ENCODE measurements at regions not wholly inside any gene's neighbourhood (a gene's known extent, or its start where the extent isn't known, plus 50 kb on each side); places are given as distances from the start of the nearest gene placed in this dataset.
"Not testable (repeated sequence)": the region's sequence is repeated elsewhere in the genome, so short reads cannot be mapped to it uniquely, and the experiment has no call there.

DNA sequence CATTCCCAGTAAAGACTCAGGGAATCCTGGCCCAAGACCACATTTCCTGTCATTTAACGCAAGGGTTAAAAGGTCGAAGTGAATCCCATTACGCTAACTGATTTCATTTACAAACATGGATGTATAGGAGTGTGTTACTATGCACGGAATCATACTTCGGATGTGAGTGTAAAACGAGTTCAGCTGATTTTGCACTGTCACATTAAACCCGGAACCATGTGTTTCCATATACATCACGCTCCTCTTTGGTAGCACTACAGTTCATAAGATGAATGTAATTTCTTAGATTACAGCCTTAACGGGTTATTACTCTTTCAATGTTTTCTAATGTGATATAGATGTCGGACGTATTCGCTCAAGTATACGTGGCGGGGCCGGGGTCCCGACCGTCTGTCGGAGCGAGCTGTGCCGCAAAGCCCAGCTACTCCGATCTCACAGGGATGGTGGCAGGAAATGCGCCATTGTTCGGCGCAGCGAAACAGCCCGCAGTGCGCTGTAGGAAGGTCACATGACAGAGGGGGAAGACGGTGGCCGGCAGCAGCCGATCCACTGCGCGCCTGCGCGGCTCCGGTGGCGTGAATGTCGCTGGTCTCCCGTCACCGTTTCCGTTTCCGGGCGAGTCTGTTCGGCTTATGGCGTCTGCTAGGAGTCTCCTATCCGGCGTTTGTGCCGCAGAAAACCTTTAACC is 97.3 kb downstream of the NPAP1 start:
- peaks cover 3% of the 10 kb centered on the region for H3K4me1 Mint-ChIP-seq (ENCODE audit: low read depth)
- peak; percentile 85 to 91 for ATAC-seq
- DNase-seq = peak; percentile 11
- H3K4me3 Mint-ChIP-seq = peak overlapping the region; percentile 81
- H3K36me3 Mint-ChIP-seq (ENCODE audit: insufficient read depth) = no peaks in the 10 kb centered on the region
- peaks cover 4% of the 10 kb centered on the region for H3K27me3 Mint-ChIP-seq (ENCODE audit: low read depth)
- peaks cover 35% of the 10 kb centered on the region for H3K9me3 Mint-ChIP-seq

- Mint-ChIP-seq H3K27me3 (ENCODE audit: low read depth) (peaks cover 2% of the 10 kb centered on the region), H3K4me3 (no peak overlapping the region), H3K9me3 (peaks cover 30% of the 10 kb centered on the region), H3K4me1 (ENCODE audit: low read depth) (peaks cover 3% of the 10 kb centered on the region), H3K36me3 (ENCODE audit: insufficient read depth) (no peaks in the 10 kb centered on the region)
- DNase-seq (no peak), ATAC-seq (no peak)
Measured at GRCh38 chr15:24777307-24777706, 101.7 kb downstream of the NPAP1 start.

DNA sequence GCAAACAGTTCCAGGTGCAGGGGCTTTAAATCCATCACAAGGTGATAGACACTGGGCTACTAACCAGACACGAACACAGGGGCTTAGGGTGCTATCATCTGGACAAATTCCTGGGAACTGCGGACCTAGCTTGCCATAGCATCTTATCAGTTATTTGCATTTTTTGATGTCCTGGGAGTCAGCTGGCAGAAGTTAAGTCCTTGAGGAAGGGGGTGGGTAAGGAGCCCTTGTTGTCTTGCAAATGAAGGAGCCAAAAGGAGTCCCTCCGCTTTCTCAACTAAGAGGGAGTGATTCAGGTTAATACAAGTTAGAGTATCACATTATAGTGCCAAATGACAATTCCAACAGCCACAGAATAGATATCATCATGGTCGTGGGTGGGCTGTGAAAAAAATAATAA is 108.9 kb downstream of the NPAP1 start:
- H3K4me3 Mint-ChIP-seq = no peak overlapping the region
- no peaks in the 10 kb centered on the region for H3K4me1 Mint-ChIP-seq (ENCODE audit: low read depth)
- no peaks in the 10 kb centered on the region for H3K36me3 Mint-ChIP-seq (ENCODE audit: insufficient read depth)
- peaks cover 2% of the 10 kb centered on the region for H3K27me3 Mint-ChIP-seq (ENCODE audit: low read depth)
- DNase-seq = no peak
- ATAC-seq = no peak
- peaks cover 19% of the 10 kb centered on the region for H3K9me3 Mint-ChIP-seq

DNA sequence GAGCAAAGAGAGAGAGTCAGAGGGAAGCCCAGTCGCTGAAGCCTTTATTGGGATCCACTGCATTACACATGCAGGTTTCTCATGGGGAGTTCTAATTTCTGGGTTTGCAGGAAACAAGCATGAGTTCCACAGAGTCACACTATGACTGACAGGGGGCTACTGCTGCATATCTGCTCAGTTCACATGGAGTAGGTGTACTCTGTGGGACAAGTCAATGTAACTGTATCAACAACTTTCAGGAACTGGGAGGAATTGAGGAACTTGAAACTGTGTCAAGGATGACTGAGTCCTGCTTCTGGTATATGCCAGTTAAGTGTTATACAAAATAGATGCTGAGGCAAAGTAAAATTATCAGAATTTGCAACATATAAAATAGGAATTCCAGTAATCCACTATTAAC is 110.8 kb downstream of the NPAP1 start:
- Mint-ChIP-seq H3K36me3 (ENCODE audit: insufficient read depth) (no peaks in the 10 kb centered on the region), H3K27me3 (ENCODE audit: low read depth) (peaks cover 2% of the 10 kb centered on the region), H3K9me3 (peaks cover 21% of the 10 kb centered on the region), H3K4me3 (no peak overlapping the region), H3K4me1 (ENCODE audit: low read depth) (no peaks in the 10 kb centered on the region)
- ATAC-seq (no peak), DNase-seq (no peak)

GRCh38 chr15:24802624-24803023 is 127.0 kb downstream of the NPAP1 start:
- not testable (repeated sequence) for H3K36me3 Mint-ChIP-seq (ENCODE audit: insufficient read depth); ATAC-seq; H3K4me1 Mint-ChIP-seq (ENCODE audit: low read depth); DNase-seq; H3K27me3 Mint-ChIP-seq (ENCODE audit: low read depth); H3K4me3 Mint-ChIP-seq
- H3K9me3 Mint-ChIP-seq = peaks cover 13% of the 10 kb centered on the region

DNA sequence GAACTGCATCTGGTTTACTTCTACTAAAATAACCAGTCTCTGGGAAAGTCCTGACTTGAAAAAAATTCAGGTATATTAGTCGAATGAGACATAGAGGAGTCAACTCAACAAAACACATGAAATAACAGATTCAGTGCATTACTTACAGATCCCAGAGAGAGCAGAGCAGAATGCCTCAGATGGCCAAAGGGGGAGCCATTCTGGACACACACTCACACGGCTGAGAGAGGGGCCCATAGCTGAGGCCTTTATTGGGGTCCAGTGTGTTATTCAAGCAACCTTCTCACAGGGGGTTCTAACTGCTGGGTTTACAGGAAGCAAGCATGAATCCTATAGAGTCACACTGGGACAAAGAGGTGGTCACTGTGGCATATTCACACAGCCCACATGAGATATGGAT is 135.1 kb upstream of the SNRPN start:
- H3K27me3 Mint-ChIP-seq (ENCODE audit: low read depth) = no peaks in the 10 kb centered on the region
- DNase-seq = no peak
- H3K4me3 Mint-ChIP-seq = no peak overlapping the region
- H3K9me3 Mint-ChIP-seq = peaks cover 26% of the 10 kb centered on the region
- no peaks in the 10 kb centered on the region for H3K36me3 Mint-ChIP-seq (ENCODE audit: insufficient read depth)
- no peak for ATAC-seq
- H3K4me1 Mint-ChIP-seq (ENCODE audit: low read depth) = no peaks in the 10 kb centered on the region

- Mint-ChIP-seq H3K4me3 (no peak overlapping the region), H3K36me3 (ENCODE audit: insufficient read depth) (no peaks in the 10 kb centered on the region), H3K4me1 (ENCODE audit: low read depth) (no peaks in the 10 kb centered on the region), H3K27me3 (ENCODE audit: low read depth) (no peaks in the 10 kb centered on the region), H3K9me3 (peaks cover 31% of the 10 kb centered on the region)
- ATAC-seq (no peak), DNase-seq (no peak)
Measured at GRCh38 chr15:24823473-24823872, 131.3 kb upstream of the SNRPN start.

DNA sequence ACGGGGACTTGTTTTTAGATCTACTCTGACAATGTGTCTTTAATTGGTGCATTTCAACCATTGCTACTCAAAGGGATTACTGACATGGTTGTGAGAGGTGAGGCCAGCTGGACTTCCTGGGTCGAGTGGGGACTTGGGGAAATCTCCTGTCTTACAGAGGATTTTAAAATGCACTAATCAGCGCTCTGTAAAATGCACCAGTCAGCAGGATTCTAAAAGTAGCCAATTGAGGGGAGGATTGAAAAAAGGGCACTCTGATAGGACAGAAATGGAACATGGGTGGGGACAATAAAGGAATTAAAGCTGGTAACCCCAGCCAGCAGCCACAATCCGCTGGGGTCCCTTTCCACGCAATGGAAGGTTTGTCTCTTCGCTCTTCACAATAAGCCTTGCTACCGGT is 122.5 kb upstream of the SNRPN start:
- H3K27me3 Mint-ChIP-seq (ENCODE audit: low read depth) = no peaks in the 10 kb centered on the region

DNA sequence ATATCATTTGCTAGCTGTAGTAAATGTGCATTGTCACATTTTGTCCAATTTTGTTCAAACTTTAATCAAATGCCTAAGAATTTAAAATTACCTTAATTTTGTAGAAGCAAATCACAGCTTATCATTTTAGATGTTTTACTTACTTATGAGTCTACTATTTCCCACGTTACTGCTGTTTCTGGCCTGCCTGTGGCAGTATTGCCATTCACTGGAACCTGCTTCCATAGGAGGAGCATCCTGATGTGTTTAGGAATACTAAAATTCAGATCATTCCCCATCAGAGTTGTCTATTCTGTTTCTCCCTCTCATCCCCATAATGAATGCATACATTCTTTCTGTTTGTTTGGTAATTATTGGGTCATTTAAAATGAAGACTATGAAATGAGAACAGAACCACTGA is 119.5 kb upstream of the SNRPN start:
- H3K9me3 Mint-ChIP-seq = peaks cover 20% of the 10 kb centered on the region

More for the DNA sequence above, 122.5 kb upstream of the SNRPN start:
- H3K4me3 Mint-ChIP-seq = no peak overlapping the region
- no peak for ATAC-seq
- no peaks in the 10 kb centered on the region for H3K4me1 Mint-ChIP-seq (ENCODE audit: low read depth)
- no peaks in the 10 kb centered on the region for H3K36me3 Mint-ChIP-seq (ENCODE audit: insufficient read depth)
- H3K9me3 Mint-ChIP-seq = peaks cover 24% of the 10 kb centered on the region
- no peak for DNase-seq

DNA sequence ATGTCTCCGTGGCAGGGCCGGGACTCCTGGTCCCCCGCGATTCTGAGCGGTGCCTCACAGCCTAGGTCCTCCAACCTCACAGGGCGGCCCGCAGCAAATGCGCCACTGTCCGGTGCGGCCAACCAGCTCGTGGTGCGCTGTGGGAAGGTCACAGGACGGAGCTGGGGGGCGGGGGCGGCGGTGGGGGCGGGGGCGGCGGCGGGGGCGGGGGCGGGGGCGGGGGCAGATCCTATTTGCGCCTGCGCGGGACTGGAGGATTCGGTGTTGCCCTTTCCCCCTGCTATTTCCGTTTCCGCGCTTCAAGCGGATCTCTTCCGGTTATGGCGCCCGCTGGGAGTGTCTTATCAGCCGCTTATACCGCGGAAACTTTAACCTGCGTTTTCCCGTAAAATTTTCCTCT is 106.7 kb upstream of the SNRPN start:
- peaks cover 14% of the 10 kb centered on the region for H3K9me3 Mint-ChIP-seq
- H3K4me3 Mint-ChIP-seq = peak overlapping the region; percentile 46
- H3K4me1 Mint-ChIP-seq (ENCODE audit: low read depth) = no peaks in the 10 kb centered on the region
- no peak for ATAC-seq
- no peaks in the 10 kb centered on the region for H3K36me3 Mint-ChIP-seq (ENCODE audit: insufficient read depth)
- no peaks in the 10 kb centered on the region for H3K27me3 Mint-ChIP-seq (ENCODE audit: low read depth)
- DNase-seq = no peak

More for the DNA sequence above, 119.5 kb upstream of the SNRPN start:
- no peak for DNase-seq
- Mint-ChIP-seq H3K27me3 (ENCODE audit: low read depth) (no peaks in the 10 kb centered on the region), H3K36me3 (ENCODE audit: insufficient read depth) (no peaks in the 10 kb centered on the region), H3K4me3 (no peak overlapping the region), H3K4me1 (ENCODE audit: low read depth) (no peaks in the 10 kb centered on the region)
- ATAC-seq = no peak

DNA sequence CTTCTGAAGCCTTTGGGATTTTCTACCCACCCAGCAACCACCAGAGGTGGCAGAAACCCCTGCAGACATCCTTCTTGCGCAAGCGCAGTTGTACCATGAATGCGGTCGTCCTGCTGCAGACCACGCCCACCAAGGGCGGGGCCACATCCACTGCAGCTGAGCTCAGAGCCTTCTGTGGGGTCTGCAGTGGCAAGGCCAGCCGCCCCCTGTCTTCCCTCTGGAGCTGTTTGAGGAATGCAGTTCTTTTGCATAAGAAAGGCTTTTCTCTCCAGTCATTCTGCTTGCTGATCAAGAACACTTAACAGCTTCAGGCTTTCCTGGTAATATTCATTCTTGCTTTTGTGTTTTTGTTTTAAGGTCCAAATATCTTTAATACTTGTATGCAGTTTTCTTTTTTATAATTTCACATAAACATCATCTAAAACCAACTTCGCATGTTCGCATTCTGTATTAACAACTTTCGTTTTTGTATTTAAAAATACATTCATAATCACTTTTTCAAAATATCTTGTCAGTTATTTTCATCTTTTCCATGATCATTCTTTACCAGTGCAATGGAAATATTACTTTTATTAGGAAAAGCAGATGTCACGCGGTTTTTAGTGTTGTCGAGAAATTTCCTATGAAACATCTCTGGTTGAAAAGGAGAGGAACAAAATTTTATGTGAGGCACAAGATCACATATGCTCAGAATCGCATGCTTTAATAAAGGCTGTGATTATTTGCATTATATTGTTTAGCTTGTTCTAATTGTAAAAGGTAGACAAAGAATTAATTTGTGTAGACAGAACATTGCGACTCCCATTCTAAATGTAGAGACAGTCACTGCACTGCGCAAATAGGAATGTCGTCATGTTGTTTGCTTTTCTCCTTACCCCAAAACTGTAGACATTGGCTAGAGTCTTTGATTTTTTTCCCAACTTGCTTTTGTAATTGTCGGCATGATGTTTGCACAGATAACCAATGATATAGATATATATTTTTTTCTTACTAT is 98.1 kb upstream of the SNRPN start:
- peaks cover 3% of the 10 kb centered on the region for H3K27me3 Mint-ChIP-seq (ENCODE audit: low read depth)
- DNase-seq (no peak), ATAC-seq (no peak)
- H3K36me3 Mint-ChIP-seq (ENCODE audit: insufficient read depth) = no peaks in the 10 kb centered on the region
- peaks cover 11% of the 10 kb centered on the region for H3K9me3 Mint-ChIP-seq
- no peak overlapping the region for H3K4me3 Mint-ChIP-seq
- no peaks in the 10 kb centered on the region for H3K4me1 Mint-ChIP-seq (ENCODE audit: low read depth)

- DNase-seq (no peak), ATAC-seq (no peak)
- H3K9me3 Mint-ChIP-seq = peaks cover 14% of the 10 kb centered on the region
- H3K4me3 Mint-ChIP-seq = no peak overlapping the region
- peaks cover 3% of the 10 kb centered on the region for H3K27me3 Mint-ChIP-seq (ENCODE audit: low read depth)
- no peaks in the 10 kb centered on the region for H3K36me3 Mint-ChIP-seq (ENCODE audit: insufficient read depth)
- H3K4me1 Mint-ChIP-seq (ENCODE audit: low read depth) = no peaks in the 10 kb centered on the region
Measured at GRCh38 chr15:24857763-24858162, 97.0 kb upstream of the SNRPN start.

DNA sequence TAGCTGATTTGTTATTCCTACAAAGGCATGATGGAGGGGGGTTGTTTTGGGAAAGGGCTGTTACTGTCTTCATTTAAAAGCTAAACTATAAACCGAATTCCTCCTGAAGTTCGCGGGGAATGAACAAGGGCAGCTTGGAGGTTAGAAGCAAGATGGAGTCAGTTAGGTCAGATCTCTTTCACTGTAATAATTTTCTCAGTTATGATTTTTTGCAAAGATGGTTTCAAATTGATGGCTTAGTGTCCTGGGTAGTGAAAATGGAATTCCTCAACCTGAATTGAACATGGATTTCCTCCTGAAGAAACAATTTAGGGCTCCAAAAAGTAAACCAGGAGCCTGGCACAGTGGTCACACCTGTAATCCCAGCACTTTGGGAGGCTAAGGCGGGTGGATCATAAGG is 96.6 kb upstream of the SNRPN start:
- not testable (repeated sequence) for DNase-seq; H3K27me3 Mint-ChIP-seq (ENCODE audit: low read depth); H3K4me3 Mint-ChIP-seq; ATAC-seq; H3K36me3 Mint-ChIP-seq (ENCODE audit: insufficient read depth); H3K4me1 Mint-ChIP-seq (ENCODE audit: low read depth)
- peaks cover 16% of the 10 kb centered on the region for H3K9me3 Mint-ChIP-seq

DNA sequence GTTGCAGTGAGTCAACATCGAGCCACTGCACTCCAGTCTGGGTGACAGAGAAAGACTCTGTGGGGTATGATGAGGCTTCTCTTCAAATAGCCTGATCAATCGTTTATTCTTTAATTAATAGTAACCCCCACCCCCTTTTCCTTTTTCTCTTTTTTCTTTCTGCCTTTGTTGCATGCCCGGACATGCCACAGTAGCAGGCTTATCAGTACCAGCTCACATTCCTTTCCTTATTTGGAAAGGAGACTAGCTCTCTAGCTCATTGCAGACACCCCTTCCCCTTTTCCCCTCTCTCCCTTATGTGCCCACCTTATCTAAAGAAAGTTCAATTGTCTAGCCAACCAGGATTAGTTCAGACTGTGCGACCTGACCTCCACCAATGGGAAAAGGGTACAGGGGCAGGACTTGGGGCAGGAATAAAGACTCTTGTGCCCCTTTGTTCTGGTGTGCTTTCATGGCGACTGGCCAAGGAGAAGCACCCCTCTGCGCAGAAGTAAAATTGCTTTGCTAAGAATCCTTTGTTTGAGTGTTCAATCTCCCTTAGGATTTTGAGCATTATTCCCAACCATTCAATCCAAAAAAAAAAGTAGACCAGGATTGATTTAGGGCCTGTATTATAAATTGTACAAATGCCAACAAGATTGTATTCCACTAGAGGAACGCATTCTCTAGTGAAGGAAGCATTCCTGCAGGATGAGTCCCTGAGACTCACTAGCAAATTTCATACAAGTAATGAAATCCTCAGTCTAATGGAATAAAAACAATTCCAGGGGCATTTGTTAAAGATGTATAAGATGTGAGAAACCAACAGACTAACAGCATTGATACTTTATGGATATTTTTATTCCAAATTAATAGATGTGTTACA is 95.8 kb upstream of the SNRPN start:
- no peaks in the 10 kb centered on the region for H3K36me3 Mint-ChIP-seq (ENCODE audit: insufficient read depth)
- H3K9me3 Mint-ChIP-seq = peaks cover 16% of the 10 kb centered on the region
- ATAC-seq (no peak), DNase-seq (no peak)
- no peak overlapping the region for H3K4me3 Mint-ChIP-seq
- no peaks in the 10 kb centered on the region for H3K4me1 Mint-ChIP-seq (ENCODE audit: low read depth)
- peaks cover 3% of the 10 kb centered on the region for H3K27me3 Mint-ChIP-seq (ENCODE audit: low read depth)

Data from activated T-cell treated with anti-CD3 and anti-CD28 coated beads, Interleukin-2, amount 50 U/mL, for 4 hours (primary cell).